HG03060 (cell line): ENCODE measurements at regions not wholly inside any gene's neighbourhood (a gene's known extent, or its start where the extent isn't known, plus 50 kb on each side); places are given as distances from the start of the nearest gene placed in this dataset.
A peak's percentile ranks its signal among the peaks of the same experiment; 100 is the strongest.
"Not testable (repeated sequence)": the region's sequence is repeated elsewhere in the genome, so short reads cannot be mapped to it uniquely, and the experiment has no call there.

Source experiments
- ATAC-seq: cut with Tn5 transposase; IDR thresholded peaks from one replicate; pipeline ENCODE4 v1.9.1; 2021; ENCODE audit warnings: low read depth, moderate number of reproducible peaks; ENCODE audit not compliant: unreplicated experiment

- ATAC-seq = no peak
Measured at GRCh38 chr4:84232309-84233095, 266.6 kb downstream of the NKX6-1 start.

DNA sequence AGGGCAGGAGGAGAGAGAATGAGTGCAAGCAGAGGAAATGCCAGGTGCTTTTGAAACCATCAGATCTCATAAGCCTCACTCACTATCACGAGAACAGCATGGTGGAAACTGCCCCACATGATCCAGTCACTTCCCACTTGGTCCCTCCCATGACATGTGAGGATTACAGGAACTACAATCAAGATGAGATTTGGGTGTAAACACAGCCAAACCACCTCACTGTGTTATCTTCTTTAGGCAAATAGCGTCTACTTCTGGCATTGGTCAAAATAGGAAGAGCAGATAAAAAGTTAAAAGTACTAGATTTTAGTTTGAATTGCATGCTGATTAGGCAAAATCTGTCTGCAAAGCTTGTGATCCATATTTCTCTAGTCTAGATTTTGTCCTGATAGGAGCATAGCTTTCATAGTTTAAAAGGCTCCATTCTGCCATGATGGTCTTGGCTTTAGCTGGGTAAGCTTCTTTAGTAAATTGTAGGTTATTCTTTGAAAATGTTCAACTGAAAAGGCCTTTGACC is 267.5 kb downstream of the NKX6-1 start:
- ATAC-seq = no peak

- ATAC-seq = no peak
Measured at GRCh38 chr4:84224522-84224921, 274.6 kb downstream of the NKX6-1 start.

- ATAC-seq = no peak
Measured at GRCh38 chr4:84221704-84222103, 277.4 kb downstream of the NKX6-1 start.

- peak; percentile 40 for ATAC-seq
Measured at GRCh38 chr4:84220990-84221389, 278.1 kb downstream of the NKX6-1 start.

- no peak for ATAC-seq
Measured at GRCh38 chr4:84219656-84220055, 279.4 kb downstream of the NKX6-1 start.

- no peak for ATAC-seq
Measured at GRCh38 chr4:84218031-84218430, 281.1 kb downstream of the NKX6-1 start.

GRCh38 chr4:84215217-84215616 is 283.9 kb downstream of the NKX6-1 start:
- ATAC-seq = no peak

DNA sequence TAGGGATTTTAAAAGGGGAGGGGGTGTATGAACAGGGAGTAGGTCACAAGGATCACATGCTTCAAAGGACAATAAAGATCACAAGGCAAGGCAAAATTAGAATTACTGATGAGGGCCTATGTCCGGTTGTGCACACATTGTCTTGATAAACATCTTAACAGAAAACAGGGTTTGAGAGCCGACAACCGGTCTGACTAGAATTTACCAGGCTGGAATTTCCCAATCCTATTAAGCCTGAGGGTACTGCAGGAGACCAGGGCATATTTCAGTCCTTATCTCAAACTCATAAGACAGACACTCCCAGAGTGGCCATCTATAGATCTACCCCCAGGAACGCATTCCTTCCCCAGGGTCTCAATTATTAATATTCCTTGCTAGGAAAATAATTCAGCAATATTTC is 292.9 kb downstream of the NKX6-1 start:
- ATAC-seq = not testable (repeated sequence)

GRCh38 chr4:84189144-84189543 is 309.9 kb downstream of the NKX6-1 start:
- ATAC-seq = no peak

- no peak for ATAC-seq
Measured at GRCh38 chr4:84179409-84179808, 319.7 kb downstream of the NKX6-1 start.

DNA sequence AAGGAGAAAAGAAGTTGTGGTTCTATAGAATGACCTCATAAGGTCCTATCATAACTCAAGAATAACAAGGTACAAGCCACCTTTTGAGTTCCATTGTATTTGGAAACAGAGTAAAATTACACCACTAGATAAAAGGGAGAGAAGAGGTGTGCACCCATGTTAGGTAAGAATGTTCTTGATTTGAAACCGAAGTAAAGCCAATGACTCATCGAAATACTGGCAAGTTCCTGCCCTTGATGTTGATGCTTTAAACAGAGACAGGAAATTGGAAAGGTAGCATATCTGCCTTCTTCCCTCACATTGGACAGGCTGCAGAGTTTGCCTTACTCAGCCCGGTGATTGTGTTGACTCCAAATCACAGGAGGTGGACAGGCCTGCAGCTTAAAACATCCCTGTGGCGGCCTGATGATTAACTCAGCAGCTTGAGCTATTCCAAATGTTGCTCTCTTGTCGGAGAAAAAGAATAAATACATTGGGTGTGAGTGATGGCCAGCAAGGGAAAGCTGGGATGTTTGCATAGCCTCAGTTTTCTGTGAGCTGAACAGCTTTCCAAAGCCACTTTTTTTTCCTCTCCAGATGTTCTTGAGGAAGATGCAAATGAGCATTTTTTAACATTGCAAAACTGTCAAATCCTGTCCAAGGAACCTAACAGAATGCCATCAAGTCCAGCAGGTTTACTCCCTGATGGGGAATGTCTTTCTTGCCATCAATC is 321.1 kb downstream of the NKX6-1 start:
- ATAC-seq = no peak

DNA sequence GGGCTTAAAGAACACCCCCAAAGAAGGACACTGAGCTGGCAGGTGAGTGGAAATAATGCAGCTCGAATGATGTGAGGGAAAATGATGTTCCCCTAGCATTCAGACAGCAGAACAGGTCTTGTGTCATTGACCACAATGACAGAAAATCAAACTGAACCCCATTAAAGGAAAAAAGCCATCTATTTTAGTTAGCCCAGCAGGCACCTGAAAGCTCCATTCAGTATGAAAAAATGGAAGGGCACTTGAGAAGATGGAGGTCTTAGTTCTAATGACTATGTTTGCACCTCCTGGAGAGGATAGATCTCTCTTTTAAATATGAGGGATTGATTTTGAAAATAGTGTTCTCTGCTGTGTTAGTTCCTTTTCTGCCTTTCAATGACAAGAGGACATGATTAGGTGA is 323.1 kb downstream of the NKX6-1 start:
- ATAC-seq = no peak

DNA sequence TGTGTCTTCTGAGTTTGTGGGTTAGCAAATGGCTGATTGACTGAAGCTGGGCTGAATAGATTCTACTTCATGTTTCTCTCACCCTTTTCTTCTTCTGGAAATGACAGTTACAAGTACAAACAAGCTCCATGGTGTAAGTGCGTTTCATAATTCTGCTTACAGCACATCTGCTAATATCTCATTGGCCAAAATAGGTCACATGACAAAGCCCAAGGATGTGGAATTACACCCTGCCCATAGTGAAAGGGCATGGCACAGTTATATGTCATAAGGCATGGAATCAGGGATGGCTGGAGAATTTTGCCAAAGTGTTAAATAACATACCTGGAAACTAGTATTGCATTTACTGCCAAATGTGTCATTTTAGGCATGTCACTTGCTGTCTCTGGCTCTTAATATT is 327.2 kb downstream of the NKX6-1 start:
- no peak for ATAC-seq

DNA sequence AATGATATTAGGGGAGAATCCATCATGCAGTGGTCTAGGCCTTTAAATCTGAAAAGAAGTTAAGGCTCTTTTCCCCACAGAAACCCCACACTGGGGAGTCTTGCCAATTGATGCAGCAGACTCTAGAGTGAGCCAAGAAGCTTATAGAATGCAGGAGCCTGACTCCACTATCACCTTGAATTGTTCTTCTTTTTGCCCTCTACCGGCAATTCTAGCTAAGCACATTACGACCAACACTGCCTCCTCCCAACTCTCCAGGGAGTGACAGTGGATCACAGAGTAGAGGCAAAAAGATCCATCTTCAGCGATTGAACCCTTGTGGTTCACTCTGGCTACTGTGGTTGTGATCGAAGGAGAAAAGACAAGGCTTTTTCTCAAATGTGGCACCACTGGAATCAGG is 331.5 kb downstream of the NKX6-1 start:
- no peak for ATAC-seq

DNA sequence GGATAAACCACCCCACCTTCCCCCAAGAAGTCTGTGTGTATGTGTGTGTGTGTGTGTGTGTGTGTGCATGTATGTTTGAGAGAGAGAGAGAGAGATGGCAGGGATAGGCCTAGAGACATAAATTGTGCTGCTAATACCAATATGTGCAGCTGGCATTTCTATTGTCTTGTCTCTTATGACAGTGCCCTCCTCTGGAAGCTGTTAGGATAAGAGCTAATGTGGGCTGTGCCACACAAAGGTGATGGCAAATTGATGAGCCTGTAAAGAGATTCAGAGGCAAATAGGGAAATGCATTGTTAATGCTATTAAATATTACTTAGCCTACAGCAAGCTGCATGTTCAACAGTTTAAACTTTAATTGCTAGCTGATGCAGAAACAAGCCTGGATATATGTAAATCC is 332.0 kb downstream of the NKX6-1 start:
- no peak for ATAC-seq

DNA sequence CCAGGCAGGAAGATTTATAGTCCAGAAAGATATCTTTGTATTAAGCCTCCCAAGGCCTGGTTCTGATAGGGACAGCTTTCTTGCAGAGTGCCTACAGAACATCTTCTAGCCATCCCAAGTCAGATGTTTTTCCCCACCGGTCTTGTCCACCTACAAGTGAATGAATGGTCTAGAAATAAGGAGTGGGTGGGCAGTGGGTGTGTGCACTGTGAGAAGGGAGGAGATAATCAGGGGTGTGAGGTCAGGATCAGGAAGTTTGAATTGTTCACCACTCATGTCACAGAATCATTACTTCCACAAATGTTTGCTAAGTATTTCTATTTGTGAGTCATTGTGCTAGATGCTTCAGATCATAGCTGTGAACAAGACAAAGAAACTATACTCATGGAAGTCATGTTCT is 332.6 kb downstream of the NKX6-1 start:
- no peak for ATAC-seq

- no peak for ATAC-seq
Measured at GRCh38 chr4:84164201-84164600, 334.9 kb downstream of the NKX6-1 start.

- no peak for ATAC-seq
Measured at GRCh38 chr4:84159762-84160161, 339.3 kb downstream of the NKX6-1 start.

DNA sequence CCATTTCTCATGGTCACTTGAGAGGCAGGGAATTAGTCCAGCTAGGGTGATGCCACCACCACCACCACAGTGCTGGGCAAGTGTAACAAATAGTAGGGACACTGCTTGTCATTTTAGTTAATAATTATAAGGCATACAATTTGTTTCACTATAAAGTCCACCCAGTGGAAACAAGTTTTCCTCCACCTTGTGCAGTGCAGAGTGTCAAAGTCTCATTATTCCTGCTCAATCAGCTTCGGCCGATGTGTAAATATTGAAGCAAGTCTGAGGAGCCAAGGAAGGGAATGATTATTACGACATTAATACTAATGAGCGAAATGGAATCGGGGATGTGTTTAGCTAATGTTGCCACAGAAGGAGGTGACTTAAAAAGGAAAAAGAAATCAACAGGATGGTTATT is 340.4 kb downstream of the NKX6-1 start:
- no peak for ATAC-seq

DNA sequence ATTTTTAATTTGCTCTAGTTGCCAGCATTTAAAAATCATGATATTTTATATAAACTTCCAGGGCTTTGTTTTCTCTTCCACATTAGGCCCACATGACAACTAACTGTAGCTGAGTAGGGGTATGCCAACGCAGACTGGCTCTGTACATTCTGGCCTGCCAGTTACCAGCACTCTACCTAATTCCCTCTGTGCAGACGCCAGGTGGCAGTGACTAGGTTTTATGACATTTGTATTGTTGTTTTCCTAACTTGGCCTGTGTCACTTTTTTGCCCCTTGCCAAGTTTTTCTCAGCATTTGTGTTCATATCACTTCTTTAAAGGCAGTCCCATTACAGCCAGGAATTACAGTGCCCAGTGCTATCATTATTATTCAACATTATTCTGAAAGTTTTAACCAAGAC is 347.5 kb downstream of the NKX6-1 start:
- no peak for ATAC-seq

GRCh38 chr4:84150177-84150576 is 348.9 kb downstream of the NKX6-1 start:
- ATAC-seq = no peak
